Gastrocnemius medialis (tissue), 4 donors: ENCODE measurements at regions not wholly inside any gene's neighbourhood (a gene's known extent, or its start where the extent isn't known, plus 50 kb on each side); places are given as distances from the start of the nearest gene placed in this dataset.
"Not testable (repeated sequence)": the region's sequence is repeated elsewhere in the genome, so short reads cannot be mapped to it uniquely, and the experiment has no call there.

Experiments used
- ATAC-seq, 2 donors: fragments of 150-250 bp; one replicate each; pipeline ENCODE4 v1.9.1; 2016
- DNase-seq, 2 donors: peaks; one replicate each; pipeline ENCODE4 v3.0.0-alpha.2; 2019
- H3K27ac ChIP-seq, 4 donors: fragments of 200-600 bp; sonication (generic); 1 replicate in 1 of 4; 2 replicates in 3 of 4; pipeline ENCODE4 v1.5.1; 2016 to 2018; ENCODE audit warnings: mild to moderate bottlenecking in 2 of 4, moderate library complexity in 1 of 4
- H3K27me3 ChIP-seq, 3 donors: fragments of 200-600 bp; sonication (generic) in 2 of 3; 1 replicate in 1 of 3; 2 replicates in 2 of 3; pipeline versions ENCODE4 v1.5.1 to v1.6.0; 2016 to 2019; ENCODE audit warnings: mild to moderate bottlenecking in 1 of 3, moderate library complexity in 1 of 3
- H3K36me3 ChIP-seq, 2 donors: fragments of 200-600 bp; sonication (generic) in 1 of 2; one replicate each; pipeline ENCODE4 v1.5.1; 2017 to 2018
- H3K4me1 ChIP-seq, 2 donors: fragments of 200-600 bp; sonication (generic) in 1 of 2; one replicate each; pipeline ENCODE4 v1.5.1; 2016 to 2017; ENCODE audit warnings: mild to moderate bottlenecking in 2 of 2
- H3K4me3 ChIP-seq, 4 donors: fragments of 200-600 bp; sonication (generic) in 3 of 4; 1 replicate in 1 of 4; 2 replicates in 3 of 4; pipeline ENCODE4 v1.5.1; 2016 to 2019; ENCODE audit warnings: mild to moderate bottlenecking in 2 of 4
- H3K9me3 ChIP-seq, 3 donors: fragments of 200-600 bp; sonication (generic) in 2 of 3; 1 replicate in 1 of 3; 2 replicates in 2 of 3; pipeline ENCODE4 v1.5.1; 2016 to 2019
- POLR2A ChIP-seq, 2 donors: fragments of 450-650 bp; IDR thresholded peaks; one replicate each; pipeline ENCODE4 v1.6.1; 2017; ENCODE audit warnings: antibody characterized with exemption in 2 of 2, mild to moderate bottlenecking in 2 of 2, moderate library complexity in 2 of 2
- in situ Hi-C, 4 donors: fragments of 200-750 bp; cut with MboI; loops; one replicate each; pipeline versions ENCODE4 v1.15.0 to v1.8.0; 2017; ENCODE audit warnings: low sequenced_read_pairs in 4 of 4
- intact Hi-C: fragments of 100-400 bp; cut with DNase I; formaldehyde crosslinking; loops from one replicate; pipeline ENCODE4 v1.15.1; 2023; ENCODE audit warnings: low total_unique reads
- TF ChIP-seq, protein P1 (sequence below), 5 experiments: fragments of 450-650 bp in 3 of 5; fragments of 200-600 bp in 2 of 5; sonication (generic) in 2 of 5; IDR thresholded peaks in 4 of 5; conservative IDR thresholded peaks in 1 of 5; 1 replicate in 4 of 5; 2 replicates in 1 of 5; pipeline ENCODE4 v1.5.1; 2016 to 2019; ENCODE audit warnings: antibody characterized with exemption in 5 of 5, mild to moderate bottlenecking in 3 of 5, moderate library complexity in 3 of 5

DNA sequence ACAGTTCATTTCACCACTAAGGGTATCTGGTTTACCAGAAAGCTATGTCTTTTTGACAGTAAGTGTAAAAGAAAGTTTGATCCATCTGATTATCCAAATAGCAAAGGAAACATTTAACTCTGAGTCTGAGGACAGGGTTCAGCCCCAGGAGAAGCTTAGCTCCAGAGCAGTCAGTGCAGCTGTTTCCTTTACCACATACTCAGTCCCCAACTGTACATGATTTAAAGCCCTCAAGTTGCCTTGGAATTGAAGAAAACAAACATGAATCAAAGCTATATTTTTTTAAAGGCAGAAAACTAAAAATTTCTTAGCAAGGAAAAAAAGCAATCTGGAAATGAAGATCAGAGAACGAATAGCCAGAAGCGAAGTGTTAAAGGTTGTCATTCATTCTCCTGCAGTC, 746.0 kb downstream of the METTL4 start:
- intact Hi-C loops = no loop called here

DNA sequence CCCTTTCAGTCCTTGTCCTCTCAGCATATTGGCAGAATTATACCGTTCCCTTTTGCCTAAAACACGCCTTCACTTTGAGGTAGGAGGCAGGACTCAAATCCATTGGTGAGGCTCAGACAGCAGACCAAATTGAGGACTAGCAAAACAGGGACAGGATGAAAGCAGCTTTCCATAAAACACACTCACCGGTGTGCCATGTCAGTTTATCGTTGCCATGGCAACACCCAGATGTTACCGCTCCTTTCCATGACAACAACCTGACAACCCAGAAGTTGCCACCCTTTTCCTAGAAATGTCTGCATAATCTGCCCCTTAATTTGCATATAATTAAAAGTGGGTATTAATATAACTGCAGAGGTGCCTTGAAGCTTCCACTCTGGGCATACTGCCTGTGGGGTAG, 730.4 kb downstream of the METTL4 start:
- H3K27ac ChIP-seq = no peak overlapping the region
- no peak for DNase-seq
- no peak for TF ChIP-seq POLR2A (IDR thresholded peaks at IDR 0.05)
- TF ChIP-seq, protein P1, sequence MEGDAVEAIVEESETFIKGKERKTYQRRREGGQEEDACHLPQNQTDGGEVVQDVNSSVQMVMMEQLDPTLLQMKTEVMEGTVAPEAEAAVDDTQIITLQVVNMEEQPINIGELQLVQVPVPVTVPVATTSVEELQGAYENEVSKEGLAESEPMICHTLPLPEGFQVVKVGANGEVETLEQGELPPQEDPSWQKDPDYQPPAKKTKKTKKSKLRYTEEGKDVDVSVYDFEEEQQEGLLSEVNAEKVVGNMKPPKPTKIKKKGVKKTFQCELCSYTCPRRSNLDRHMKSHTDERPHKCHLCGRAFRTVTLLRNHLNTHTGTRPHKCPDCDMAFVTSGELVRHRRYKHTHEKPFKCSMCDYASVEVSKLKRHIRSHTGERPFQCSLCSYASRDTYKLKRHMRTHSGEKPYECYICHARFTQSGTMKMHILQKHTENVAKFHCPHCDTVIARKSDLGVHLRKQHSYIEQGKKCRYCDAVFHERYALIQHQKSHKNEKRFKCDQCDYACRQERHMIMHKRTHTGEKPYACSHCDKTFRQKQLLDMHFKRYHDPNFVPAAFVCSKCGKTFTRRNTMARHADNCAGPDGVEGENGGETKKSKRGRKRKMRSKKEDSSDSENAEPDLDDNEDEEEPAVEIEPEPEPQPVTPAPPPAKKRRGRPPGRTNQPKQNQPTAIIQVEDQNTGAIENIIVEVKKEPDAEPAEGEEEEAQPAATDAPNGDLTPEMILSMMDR (IDR thresholded peaks at IDR 0.05 in 4 of 5, conservative IDR thresholded peaks at IDR 0.05 in 1 of 5) = no peak
- no peaks in the 10 kb centered on the region for H3K4me1 ChIP-seq
- in situ Hi-C loops = no loop called here
- ATAC-seq = no peak
- no peak overlapping the region for H3K4me3 ChIP-seq
- H3K9me3 ChIP-seq = no peaks in the 10 kb centered on the region
- H3K36me3 ChIP-seq = no peaks in the 10 kb centered on the region
- intact Hi-C loops = no loop called here
- H3K27me3 ChIP-seq = no peaks in the 10 kb centered on the region

More for the DNA sequence above, 746.0 kb downstream of the METTL4 start:
- DNase-seq = no peak
- TF ChIP-seq, protein P1 (IDR thresholded peaks at IDR 0.05 in 4 of 5, conservative IDR thresholded peaks at IDR 0.05 in 1 of 5) = no peak
- TF ChIP-seq POLR2A (IDR thresholded peaks at IDR 0.05) = no peak
- Histone ChIP-seq H3K27me3 (no peaks in the 10 kb centered on the region), H3K9me3 (no peaks in the 10 kb centered on the region), H3K27ac (no peak overlapping the region), H3K36me3 (no peaks in the 10 kb centered on the region), H3K4me1 (no peaks in the 10 kb centered on the region), H3K4me3 (no peak overlapping the region)
- ATAC-seq = no peak
- in situ Hi-C loops = no loop called here

DNA sequence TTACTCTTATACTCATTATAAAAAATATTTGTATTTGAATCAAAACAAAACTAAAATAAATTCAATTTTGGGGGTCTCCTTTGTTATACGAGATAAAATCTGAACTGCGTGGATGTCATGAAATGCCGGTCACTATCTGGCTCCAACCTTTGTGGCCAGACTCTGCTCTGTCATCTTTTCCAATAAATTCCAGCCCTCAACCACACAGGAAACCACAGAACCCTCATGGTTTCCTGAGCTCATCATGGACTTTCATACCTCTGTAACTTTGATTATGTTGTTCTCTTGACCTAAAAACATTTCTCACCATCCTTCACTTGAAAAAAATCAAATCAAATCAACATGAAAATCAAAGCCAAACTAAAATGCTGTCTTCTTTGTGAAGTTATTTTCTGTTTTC, 724.7 kb downstream of the METTL4 start:
- no peaks in the 10 kb centered on the region for H3K36me3 ChIP-seq
- DNase-seq (no peak), ATAC-seq (no peak)
- no peaks in the 10 kb centered on the region for H3K4me1 ChIP-seq
- no peak overlapping the region for H3K27ac ChIP-seq
- no peaks in the 10 kb centered on the region for H3K27me3 ChIP-seq
- TF ChIP-seq, protein P1 (IDR thresholded peaks at IDR 0.05 in 4 of 5, conservative IDR thresholded peaks at IDR 0.05 in 1 of 5) = no peak
- TF ChIP-seq POLR2A (IDR thresholded peaks at IDR 0.05) = no peak
- no peak overlapping the region for H3K4me3 ChIP-seq
- in situ Hi-C loops = no loop called here
- intact Hi-C loops = no loop called here
- H3K9me3 ChIP-seq = no peaks in the 10 kb centered on the region

DNA sequence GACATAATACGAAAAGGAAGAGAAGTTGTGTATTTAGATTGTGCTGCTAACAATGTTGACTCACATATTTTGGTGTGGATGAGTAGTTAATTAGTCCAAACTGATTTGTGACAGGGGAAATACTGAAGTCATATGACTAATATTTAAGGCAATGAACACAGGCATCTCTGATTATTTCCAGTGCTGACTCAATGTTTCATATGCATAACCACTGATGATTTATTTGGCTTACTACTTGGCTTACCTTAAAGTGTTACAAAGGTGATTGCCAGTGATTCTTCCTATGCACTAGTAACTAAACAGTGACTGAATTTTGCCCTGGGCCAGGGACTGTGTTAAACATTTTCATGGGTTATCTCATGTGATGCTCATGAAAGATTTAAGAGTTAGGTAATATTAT, 722.6 kb downstream of the METTL4 start:
- ATAC-seq = no peak
- Histone ChIP-seq H3K4me1 (no peaks in the 10 kb centered on the region), H3K27me3 (no peaks in the 10 kb centered on the region), H3K27ac (no peak overlapping the region), H3K9me3 (no peaks in the 10 kb centered on the region), H3K4me3 (no peak overlapping the region), H3K36me3 (no peaks in the 10 kb centered on the region)
- in situ Hi-C loops (no loop called here), intact Hi-C loops (no loop called here)
- no peak for DNase-seq
- TF ChIP-seq POLR2A (IDR thresholded peaks at IDR 0.05) = no peak
- TF ChIP-seq, protein P1 (IDR thresholded peaks at IDR 0.05 in 4 of 5, conservative IDR thresholded peaks at IDR 0.05 in 1 of 5) = no peak

DNA sequence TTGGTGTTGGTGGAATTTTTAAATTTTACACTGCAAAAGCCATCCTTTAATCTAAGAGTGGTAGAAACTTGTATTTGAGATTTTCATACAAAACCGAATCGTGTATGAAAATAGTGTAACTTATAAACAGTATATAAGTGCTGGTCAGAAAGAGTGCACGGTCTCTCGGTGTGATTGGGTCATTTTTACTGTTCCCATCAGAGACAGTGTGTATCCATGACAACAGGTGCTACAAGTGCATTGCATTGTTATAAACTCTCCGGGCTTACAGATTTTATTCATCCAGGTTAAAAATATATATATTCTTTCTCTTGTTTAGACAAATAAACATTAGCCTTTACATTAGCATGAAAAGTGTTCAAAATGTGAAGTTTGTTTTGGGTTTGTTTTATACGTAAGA, 721.9 kb downstream of the METTL4 start:
- H3K4me3 ChIP-seq = no peak overlapping the region
- no peak overlapping the region for H3K27ac ChIP-seq
- H3K4me1 ChIP-seq = no peaks in the 10 kb centered on the region
- ATAC-seq (no peak), DNase-seq (no peak)
- no peaks in the 10 kb centered on the region for H3K27me3 ChIP-seq
- intact Hi-C loops (no loop called here), in situ Hi-C loops (no loop called here)
- no peaks in the 10 kb centered on the region for H3K36me3 ChIP-seq
- TF ChIP-seq, protein P1 (IDR thresholded peaks at IDR 0.05 in 4 of 5, conservative IDR thresholded peaks at IDR 0.05 in 1 of 5) = no peak
- no peak for TF ChIP-seq POLR2A (IDR thresholded peaks at IDR 0.05)
- no peaks in the 10 kb centered on the region for H3K9me3 ChIP-seq

DNA sequence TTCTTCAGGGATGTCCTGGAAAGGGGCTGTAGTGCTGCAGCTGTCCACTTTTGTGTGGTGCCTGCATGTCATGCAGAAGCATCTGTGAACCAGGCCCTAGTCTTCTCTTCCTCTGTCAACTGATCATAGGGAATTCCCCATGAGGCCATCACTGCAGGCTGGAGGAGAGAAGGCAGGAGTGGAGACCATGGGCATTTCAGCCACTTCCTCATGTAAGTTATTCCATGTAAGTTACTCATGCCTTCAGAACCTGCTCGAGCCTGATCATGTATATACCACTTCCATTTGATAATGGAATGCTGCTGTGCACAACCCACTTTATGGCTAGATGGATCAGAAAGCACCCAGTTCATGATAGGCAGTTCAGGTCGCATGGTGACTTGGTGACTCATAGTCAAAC, 714.0 kb downstream of the METTL4 start:
- ATAC-seq, in situ Hi-C loops, H3K36me3 ChIP-seq, H3K27me3 ChIP-seq, H3K4me3 ChIP-seq, DNase-seq, H3K4me1 ChIP-seq, H3K9me3 ChIP-seq, intact Hi-C loops, H3K27ac ChIP-seq: not testable (repeated sequence)
